Smooth muscle cell (in vitro differentiated cells): ENCODE measurements at regions not wholly inside any gene's neighbourhood (a gene's known extent, or its start where the extent isn't known, plus 50 kb on each side); places are given as distances from the start of the nearest gene placed in this dataset.

Source experiments
- DNase-seq: peaks from one replicate; lab custom pipeline; 2025; ENCODE audit not compliant: unreplicated experiment; lab: John Stamatoyannopoulos, UW
- H2AFZ ChIP-seq: fragments of 200-600 bp; sonication (generic); 2 replicates; pipeline ENCODE4 v1.6.0; 2016; ENCODE audit warnings: antibody characterized with exemption, low read depth, mild to moderate bottlenecking
- H3F3A ChIP-seq: fragments of 200-600 bp; sonication (generic); 2 replicates; pipeline ENCODE4 v1.6.0; 2017; ENCODE audit warnings: antibody characterized with exemption, low read depth
- H3K27ac ChIP-seq: fragments of 200-600 bp; sonication (generic); 2 replicates; pipeline ENCODE4 v1.5.1; 2016; ENCODE audit warnings: low read depth, mild to moderate bottlenecking
- H3K27me3 ChIP-seq: fragments of 200-600 bp; sonication (generic); 2 replicates; pipeline ENCODE4 v1.6.1; 2016; ENCODE audit warnings: low read depth, mild to moderate bottlenecking
- H3K36me3 ChIP-seq: fragments of 200-600 bp; sonication (generic); 2 replicates; pipeline ENCODE4 v1.5.1; 2016; ENCODE audit warnings: low read depth
- H3K4me1 ChIP-seq: fragments of 200-600 bp; sonication (generic); 2 replicates; pipeline ENCODE4 v1.5.1; 2016; ENCODE audit warnings: low read depth
- H3K4me2 ChIP-seq: fragments of 200-600 bp; sonication (generic); 2 replicates; pipeline ENCODE4 v1.6.0; 2016; ENCODE audit warnings: mild to moderate bottlenecking
- H3K4me3 ChIP-seq: fragments of 200-600 bp; sonication (generic); 2 replicates; pipeline ENCODE4 v1.5.1; 2016; ENCODE audit warnings: mild to moderate bottlenecking
- H3K79me2 ChIP-seq: fragments of 200-600 bp; sonication (generic); 2 replicates; pipeline ENCODE4 v1.6.0; 2016; ENCODE audit warnings: low read depth, mild to moderate bottlenecking
- H3K9ac ChIP-seq: fragments of 200-600 bp; sonication (generic); 2 replicates; pipeline ENCODE4 v1.6.0; 2016; ENCODE audit warnings: low read depth
- H3K9me3 ChIP-seq: fragments of 200-600 bp; sonication (generic); replicated peaks from 2 replicates; pipeline ENCODE4 v1.5.1; 2016; ENCODE audit warnings: low read depth
- H4K20me1 ChIP-seq: fragments of 200-600 bp; sonication (generic); 2 replicates; pipeline ENCODE4 v1.6.0; 2016; ENCODE audit warnings: low read depth
- CTCF ChIP-seq: fragments of 200-600 bp; sonication (generic); IDR thresholded peaks from 2 replicates; pipeline ENCODE4 v1.5.1; 2017; ENCODE audit warnings: borderline replicate concordance, mild to moderate bottlenecking, antibody characterized with exemption; ENCODE audit not compliant: insufficient read depth, poor library complexity, severe bottlenecking
- WGBS: methylation state at CpG from one replicate; pipeline ENCODE4 v1.1.7; 2016; ENCODE audit warnings: low lambda C conversion rate; 5-methylcytosine and 5-hydroxymethylcytosine counted together

DNA sequence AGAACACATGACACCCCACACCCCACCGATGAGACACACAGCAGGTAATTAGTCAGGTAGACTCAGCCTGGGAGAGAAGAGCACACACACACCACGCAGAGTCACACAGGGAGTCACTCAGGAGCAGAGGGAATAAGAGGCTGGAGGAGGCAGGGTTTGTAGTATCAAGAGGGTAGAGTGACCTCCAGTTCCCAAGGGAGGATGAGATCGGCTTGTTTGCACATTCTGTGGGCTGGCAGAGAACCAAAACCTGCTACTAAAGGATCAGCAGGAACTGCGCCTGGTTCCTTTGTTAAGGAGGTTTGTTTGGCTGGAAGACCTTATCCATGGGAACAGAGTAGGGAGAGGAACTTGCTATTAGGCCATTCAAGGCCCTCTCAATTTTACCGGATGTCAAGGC is 281.4 kb upstream of the SLCO3A1 start:
- H3K27ac ChIP-seq = no peak overlapping the region
- H4K20me1 ChIP-seq = no peaks in the 10 kb centered on the region
- TF ChIP-seq CTCF = no peak
- H3K36me3 ChIP-seq = no peaks in the 10 kb centered on the region
- H3K4me1 ChIP-seq = no peaks in the 10 kb centered on the region
- no peak overlapping the region for H3K4me3 ChIP-seq
- no peak overlapping the region for H2AFZ ChIP-seq
- DNase-seq = no peak
- 89% methylated on average over 5 of the region's 5 CpGs for WGBS
- H3K9me3 ChIP-seq = no peaks in the 10 kb centered on the region
- no peaks in the 10 kb centered on the region for H3K79me2 ChIP-seq
- H3K27me3 ChIP-seq = peaks cover under 1% of the 10 kb centered on the region
- H3K9ac ChIP-seq = no peak overlapping the region
- no peaks in the 10 kb centered on the region for H3F3A ChIP-seq
- no peak overlapping the region for H3K4me2 ChIP-seq

DNA sequence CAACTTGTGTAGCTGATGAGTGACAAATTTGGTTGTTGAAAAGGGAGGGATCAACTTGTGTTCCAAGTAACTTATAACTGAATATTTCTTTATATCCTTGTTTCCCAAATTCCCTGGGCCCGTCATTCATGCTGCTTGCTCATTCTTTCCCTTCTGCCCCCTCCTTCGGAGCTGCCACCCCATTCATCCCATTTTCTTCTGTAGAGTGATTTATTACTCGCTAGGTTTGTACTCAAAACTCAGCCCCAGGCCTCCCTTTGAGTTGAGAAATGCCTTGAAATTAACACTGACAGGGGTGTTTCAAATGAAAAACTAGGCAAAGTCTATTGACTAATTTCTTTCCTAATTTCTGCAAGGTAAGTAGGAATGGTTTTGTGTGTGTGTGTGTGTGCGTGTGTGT is 277.4 kb upstream of the SLCO3A1 start:
- H3F3A ChIP-seq = no peaks in the 10 kb centered on the region
- no peaks in the 10 kb centered on the region for H3K79me2 ChIP-seq
- H4K20me1 ChIP-seq = no peaks in the 10 kb centered on the region
- no peaks in the 10 kb centered on the region for H3K4me1 ChIP-seq
- no peak overlapping the region for H3K9ac ChIP-seq
- no peaks in the 10 kb centered on the region for H3K36me3 ChIP-seq
- no peaks in the 10 kb centered on the region for H3K9me3 ChIP-seq
- H2AFZ ChIP-seq = no peak overlapping the region
- no peak overlapping the region for H3K4me2 ChIP-seq
- DNase-seq = no peak
- no peaks in the 10 kb centered on the region for H3K27me3 ChIP-seq
- no peak overlapping the region for H3K27ac ChIP-seq
- H3K4me3 ChIP-seq = no peak overlapping the region
- TF ChIP-seq CTCF = no peak
- 76% methylated on average over 4 of the region's 4 CpGs for WGBS

GRCh38 chr15:91578511-91578910 is 275.0 kb upstream of the SLCO3A1 start:
- Histone ChIP-seq H3K27me3 (no peaks in the 10 kb centered on the region), H3K9me3 (no peaks in the 10 kb centered on the region), H3K4me1 (no peaks in the 10 kb centered on the region), H3K9ac (no peak overlapping the region), H3K4me2 (no peak overlapping the region), H3K79me2 (no peaks in the 10 kb centered on the region), H3K4me3 (no peak overlapping the region), H3F3A (no peaks in the 10 kb centered on the region), H2AFZ (no peak overlapping the region), H4K20me1 (no peaks in the 10 kb centered on the region), H3K27ac (no peak overlapping the region), H3K36me3 (no peaks in the 10 kb centered on the region)
- DNase-seq = no peak
- 85% methylated on average over 6 of the region's 6 CpGs for WGBS
- TF ChIP-seq CTCF = no peak

- Histone ChIP-seq H3K27me3 (peaks cover 7% of the 10 kb centered on the region), H3K27ac (no peak overlapping the region)
- no peak for TF ChIP-seq CTCF
These were observed 268.6 kb upstream of the SLCO3A1 start for GRCh38 chr15:91584895-91585294.

More at GRCh38 chr15:91584895-91585294, 268.6 kb upstream of the SLCO3A1 start:
- no peaks in the 10 kb centered on the region for H3K36me3 ChIP-seq
- no peak overlapping the region for H3K4me3 ChIP-seq
- WGBS = 93% methylated on average over 3 of the region's 3 CpGs
- H3K79me2 ChIP-seq = no peaks in the 10 kb centered on the region
- H3F3A ChIP-seq = no peaks in the 10 kb centered on the region
- H3K4me1 ChIP-seq = no peaks in the 10 kb centered on the region
- H3K4me2 ChIP-seq = no peak overlapping the region
- no peaks in the 10 kb centered on the region for H4K20me1 ChIP-seq
- no peak overlapping the region for H2AFZ ChIP-seq
- no peaks in the 10 kb centered on the region for H3K9me3 ChIP-seq
- no peak for DNase-seq
- no peak overlapping the region for H3K9ac ChIP-seq
